HTR-8/SVneo (cell line): ENCODE measurements at regions not wholly inside any gene's neighbourhood (a gene's known extent, or its start where the extent isn't known, plus 50 kb on each side); places are given as distances from the start of the nearest gene placed in this dataset.

Source experiments
- DNase-seq: peaks from one replicate; pipeline ENCODE4 v3.0.0; 2011; ENCODE audit warnings: low spot score, mixed read lengths; ENCODE audit not compliant: insufficient read length
- FAIRE-seq: peaks from 2 replicates; lab custom pipeline; 2011; peaks lifted over from hg19 to GRCh38; lab: Jason Lieb, UNC

GRCh38 chr2:136167721-136168475 lies 49.9 kb upstream of the CXCR4 start:
- FAIRE-seq = no peak
- no peak for DNase-seq
